ENCODE measurements at regions not wholly inside any gene's neighbourhood (a gene's known extent, or its start where the extent isn't known, plus 50 kb on each side); places are given as distances from the start of the nearest gene placed in this dataset.
"Not testable (repeated sequence)": the region's sequence is repeated elsewhere in the genome, so short reads cannot be mapped to it uniquely, and the experiment has no call there.

- DNase-seq (ENCODE audit: extremely low read depth in 1 of 2, low read depth in 1 of 2): peak; percentile 33 to 42
These were observed 74.9 kb upstream of the WASF3 start for GRCh38 chr13:26482451-26483197.

- no peak for DNase-seq (ENCODE audit: extremely low read depth in 1 of 2, low read depth in 1 of 2)
These were observed 73.9 kb upstream of the WASF3 start for GRCh38 chr13:26483546-26483945.

GRCh38 chr13:26484196-26484595 is 73.3 kb upstream of the WASF3 start:
- DNase-seq (ENCODE audit: extremely low read depth in 1 of 2, low read depth in 1 of 2): no peak

- DNase-seq (ENCODE audit: extremely low read depth in 1 of 2, low read depth in 1 of 2): no peak
These were observed 72.2 kb upstream of the WASF3 start for GRCh38 chr13:26485288-26485687.

GRCh38 chr13:26485786-26486185 is 71.7 kb upstream of the WASF3 start:
- DNase-seq (ENCODE audit: extremely low read depth in 1 of 2, low read depth in 1 of 2): no peak

GRCh38 chr13:26486550-26486949 is 70.9 kb upstream of the WASF3 start:
- DNase-seq (ENCODE audit: extremely low read depth in 1 of 2, low read depth in 1 of 2): no peak

GRCh38 chr13:26487781-26488180 is 69.7 kb upstream of the WASF3 start:
- no peak for DNase-seq (ENCODE audit: extremely low read depth in 1 of 2, low read depth in 1 of 2)

GRCh38 chr13:26488236-26489003 is 69.1 kb upstream of the WASF3 start:
- no peak for DNase-seq (ENCODE audit: extremely low read depth in 1 of 2, low read depth in 1 of 2)

GRCh38 chr13:26492301-26492700 is 65.2 kb upstream of the WASF3 start:
- not testable (repeated sequence) for DNase-seq (ENCODE audit: extremely low read depth in 1 of 2, low read depth in 1 of 2)

- DNase-seq (ENCODE audit: extremely low read depth in 1 of 2, low read depth in 1 of 2): no peak
These were observed 62.8 kb upstream of the WASF3 start for GRCh38 chr13:26494571-26495195.

GRCh38 chr13:26495750-26496149 is 61.7 kb upstream of the WASF3 start:
- no peak for DNase-seq (ENCODE audit: extremely low read depth in 1 of 2, low read depth in 1 of 2)

- DNase-seq (ENCODE audit: extremely low read depth in 1 of 2, low read depth in 1 of 2): no peak
These were observed 59.4 kb upstream of the WASF3 start for GRCh38 chr13:26497968-26498511.

- DNase-seq (ENCODE audit: extremely low read depth in 1 of 2, low read depth in 1 of 2): no peak
These were observed 58.6 kb upstream of the WASF3 start for GRCh38 chr13:26498656-26499601.

GRCh38 chr13:26500618-26501320 is 56.7 kb upstream of the WASF3 start:
- no peak for DNase-seq (ENCODE audit: extremely low read depth in 1 of 2, low read depth in 1 of 2)

- no peak for DNase-seq (ENCODE audit: extremely low read depth in 1 of 2, low read depth in 1 of 2)
These were observed 55.8 kb upstream of the WASF3 start for GRCh38 chr13:26501641-26502040.

- no peak for DNase-seq (ENCODE audit: extremely low read depth in 1 of 2, low read depth in 1 of 2)
These were observed 54.7 kb upstream of the WASF3 start for GRCh38 chr13:26502826-26503225.

- DNase-seq (ENCODE audit: extremely low read depth in 1 of 2, low read depth in 1 of 2): no peak
These were observed 53.5 kb upstream of the WASF3 start for GRCh38 chr13:26503826-26504594.
